ENCODE measurements at regions not wholly inside any gene's neighbourhood (a gene's known extent, or its start where the extent isn't known, plus 50 kb on each side); places are given as distances from the start of the nearest gene placed in this dataset.

GRCh38 chr6:140811642-140812041, 1321.1 kb upstream of the GJE1 start:
- H3K9me3 Mint-ChIP-seq (ENCODE audit: unreplicated experiment) = no peaks in the 10 kb centered on the region

DNA sequence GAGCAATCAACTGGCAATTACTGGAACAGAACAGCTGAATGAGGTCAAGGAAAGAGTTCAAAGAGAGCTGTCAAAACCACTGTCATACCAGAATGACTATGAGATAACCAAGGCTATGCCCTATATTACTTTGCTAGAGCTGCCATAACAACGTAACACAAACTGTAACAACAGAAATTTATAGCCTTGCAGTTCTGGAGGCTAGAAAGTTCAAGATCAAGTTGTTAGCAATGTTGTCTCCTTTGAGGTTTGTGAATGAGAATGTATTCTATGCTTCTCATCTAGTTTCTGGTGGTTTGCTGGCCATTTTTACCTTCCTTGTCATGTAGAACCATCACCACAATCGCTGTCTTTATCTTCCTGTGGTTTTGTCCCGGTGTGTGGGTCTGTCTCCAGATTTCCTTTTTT, 1323.0 kb upstream of the GJE1 start:
- no peaks in the 10 kb centered on the region for H3K4me1 Mint-ChIP-seq (ENCODE audit: low read depth, unreplicated experiment)
- no peaks in the 10 kb centered on the region for H3K9me3 Mint-ChIP-seq (ENCODE audit: unreplicated experiment)
- no peaks in the 10 kb centered on the region for H3K36me3 Mint-ChIP-seq (ENCODE audit: unreplicated experiment)
- TF ChIP-seq, protein P1, sequence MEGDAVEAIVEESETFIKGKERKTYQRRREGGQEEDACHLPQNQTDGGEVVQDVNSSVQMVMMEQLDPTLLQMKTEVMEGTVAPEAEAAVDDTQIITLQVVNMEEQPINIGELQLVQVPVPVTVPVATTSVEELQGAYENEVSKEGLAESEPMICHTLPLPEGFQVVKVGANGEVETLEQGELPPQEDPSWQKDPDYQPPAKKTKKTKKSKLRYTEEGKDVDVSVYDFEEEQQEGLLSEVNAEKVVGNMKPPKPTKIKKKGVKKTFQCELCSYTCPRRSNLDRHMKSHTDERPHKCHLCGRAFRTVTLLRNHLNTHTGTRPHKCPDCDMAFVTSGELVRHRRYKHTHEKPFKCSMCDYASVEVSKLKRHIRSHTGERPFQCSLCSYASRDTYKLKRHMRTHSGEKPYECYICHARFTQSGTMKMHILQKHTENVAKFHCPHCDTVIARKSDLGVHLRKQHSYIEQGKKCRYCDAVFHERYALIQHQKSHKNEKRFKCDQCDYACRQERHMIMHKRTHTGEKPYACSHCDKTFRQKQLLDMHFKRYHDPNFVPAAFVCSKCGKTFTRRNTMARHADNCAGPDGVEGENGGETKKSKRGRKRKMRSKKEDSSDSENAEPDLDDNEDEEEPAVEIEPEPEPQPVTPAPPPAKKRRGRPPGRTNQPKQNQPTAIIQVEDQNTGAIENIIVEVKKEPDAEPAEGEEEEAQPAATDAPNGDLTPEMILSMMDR (IDR thresholded peaks at IDR 0.05; ENCODE audit: partially characterized antibody, unreplicated experiment) = no peak
- H3K27me3 Mint-ChIP-seq (ENCODE audit: unreplicated experiment) = no peaks in the 10 kb centered on the region
- H3K4me3 Mint-ChIP-seq (ENCODE audit: unreplicated experiment) = no peak overlapping the region
- no peak for DNase-seq
- H3K27ac Mint-ChIP-seq (ENCODE audit: unreplicated experiment) = no peak overlapping the region

More at GRCh38 chr6:140811642-140812041, 1321.1 kb upstream of the GJE1 start:
- TF ChIP-seq, protein P1 (IDR thresholded peaks at IDR 0.05; ENCODE audit: partially characterized antibody, unreplicated experiment) = no peak
- no peak overlapping the region for H3K27ac Mint-ChIP-seq (ENCODE audit: unreplicated experiment)
- H3K4me3 Mint-ChIP-seq (ENCODE audit: unreplicated experiment) = no peak overlapping the region
- no peaks in the 10 kb centered on the region for H3K27me3 Mint-ChIP-seq (ENCODE audit: unreplicated experiment)
- DNase-seq = no peak
- H3K36me3 Mint-ChIP-seq (ENCODE audit: unreplicated experiment) = no peaks in the 10 kb centered on the region
- no peaks in the 10 kb centered on the region for H3K4me1 Mint-ChIP-seq (ENCODE audit: low read depth, unreplicated experiment)

GRCh38 chr6:140806431-140806830, 1326.3 kb upstream of the GJE1 start:
- no peaks in the 10 kb centered on the region for H3K36me3 Mint-ChIP-seq (ENCODE audit: unreplicated experiment)
- H3K4me3 Mint-ChIP-seq (ENCODE audit: unreplicated experiment) = no peak overlapping the region
- H3K27ac Mint-ChIP-seq (ENCODE audit: unreplicated experiment) = no peak overlapping the region
- no peaks in the 10 kb centered on the region for H3K9me3 Mint-ChIP-seq (ENCODE audit: unreplicated experiment)
- H3K4me1 Mint-ChIP-seq (ENCODE audit: low read depth, unreplicated experiment) = no peaks in the 10 kb centered on the region
- H3K27me3 Mint-ChIP-seq (ENCODE audit: unreplicated experiment) = no peaks in the 10 kb centered on the region
- TF ChIP-seq, protein P1 (IDR thresholded peaks at IDR 0.05; ENCODE audit: partially characterized antibody, unreplicated experiment) = no peak
- no peak for DNase-seq

GRCh38 chr6:140794544-140794943, 1338.2 kb upstream of the GJE1 start:
- Mint-ChIP-seq H3K9me3 (ENCODE audit: unreplicated experiment) (no peaks in the 10 kb centered on the region), H3K4me1 (ENCODE audit: low read depth, unreplicated experiment) (no peaks in the 10 kb centered on the region), H3K4me3 (ENCODE audit: unreplicated experiment) (no peak overlapping the region), H3K27ac (ENCODE audit: unreplicated experiment) (no peak overlapping the region), H3K27me3 (ENCODE audit: unreplicated experiment) (peaks cover 2% of the 10 kb centered on the region), H3K36me3 (ENCODE audit: unreplicated experiment) (no peaks in the 10 kb centered on the region)
- DNase-seq = no peak
- TF ChIP-seq, protein P1 (IDR thresholded peaks at IDR 0.05; ENCODE audit: partially characterized antibody, unreplicated experiment) = no peak

- no peak for DNase-seq
- Mint-ChIP-seq H3K27me3 (ENCODE audit: unreplicated experiment) (peaks cover 2% of the 10 kb centered on the region), H3K27ac (ENCODE audit: unreplicated experiment) (no peak overlapping the region)
Observed at GRCh38 chr6:140790109-140790508, 1342.6 kb upstream of the GJE1 start.

More at GRCh38 chr6:140790109-140790508, 1342.6 kb upstream of the GJE1 start:
- TF ChIP-seq, protein P1 (IDR thresholded peaks at IDR 0.05; ENCODE audit: partially characterized antibody, unreplicated experiment) = no peak
- Mint-ChIP-seq H3K36me3 (ENCODE audit: unreplicated experiment) (no peaks in the 10 kb centered on the region), H3K4me3 (ENCODE audit: unreplicated experiment) (no peak overlapping the region), H3K4me1 (ENCODE audit: low read depth, unreplicated experiment) (no peaks in the 10 kb centered on the region), H3K9me3 (ENCODE audit: unreplicated experiment) (no peaks in the 10 kb centered on the region)

All from glutamatergic neuron (in vitro differentiated cells).